ENCODE measurements at regions not wholly inside any gene's neighbourhood (a gene's known extent, or its start where the extent isn't known, plus 50 kb on each side); places are given as distances from the start of the nearest gene placed in this dataset.
"Not testable (repeated sequence)": the region's sequence is repeated elsewhere in the genome, so short reads cannot be mapped to it uniquely, and the experiment has no call there.

DNA sequence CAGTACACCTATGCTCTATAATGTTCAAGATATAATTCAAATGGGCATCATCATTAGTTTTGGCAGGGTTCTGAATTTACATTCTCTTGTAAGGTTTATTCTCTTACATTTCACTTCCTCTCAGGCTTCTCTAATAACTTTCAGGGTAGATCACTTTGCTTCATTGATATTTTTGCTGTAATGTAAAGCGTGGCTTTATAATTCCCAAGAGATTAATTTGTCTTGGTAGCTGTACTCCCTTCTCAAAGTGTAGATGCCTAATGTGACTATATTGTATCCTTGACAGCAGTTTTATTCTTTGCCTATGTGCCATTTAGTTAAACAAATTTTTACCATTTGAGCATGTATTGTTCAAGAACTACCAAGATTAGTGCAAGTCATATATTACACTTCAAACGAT, 889.1 kb downstream of the TAF11L14 start:
- 57 to 76% methylated on average over 2 of the region's 2 CpGs for WGBS, 2 donors
- TF ChIP-seq, protein P1, sequence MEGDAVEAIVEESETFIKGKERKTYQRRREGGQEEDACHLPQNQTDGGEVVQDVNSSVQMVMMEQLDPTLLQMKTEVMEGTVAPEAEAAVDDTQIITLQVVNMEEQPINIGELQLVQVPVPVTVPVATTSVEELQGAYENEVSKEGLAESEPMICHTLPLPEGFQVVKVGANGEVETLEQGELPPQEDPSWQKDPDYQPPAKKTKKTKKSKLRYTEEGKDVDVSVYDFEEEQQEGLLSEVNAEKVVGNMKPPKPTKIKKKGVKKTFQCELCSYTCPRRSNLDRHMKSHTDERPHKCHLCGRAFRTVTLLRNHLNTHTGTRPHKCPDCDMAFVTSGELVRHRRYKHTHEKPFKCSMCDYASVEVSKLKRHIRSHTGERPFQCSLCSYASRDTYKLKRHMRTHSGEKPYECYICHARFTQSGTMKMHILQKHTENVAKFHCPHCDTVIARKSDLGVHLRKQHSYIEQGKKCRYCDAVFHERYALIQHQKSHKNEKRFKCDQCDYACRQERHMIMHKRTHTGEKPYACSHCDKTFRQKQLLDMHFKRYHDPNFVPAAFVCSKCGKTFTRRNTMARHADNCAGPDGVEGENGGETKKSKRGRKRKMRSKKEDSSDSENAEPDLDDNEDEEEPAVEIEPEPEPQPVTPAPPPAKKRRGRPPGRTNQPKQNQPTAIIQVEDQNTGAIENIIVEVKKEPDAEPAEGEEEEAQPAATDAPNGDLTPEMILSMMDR (IDR thresholded peaks at IDR 0.05) = no peak
- intact Hi-C loops (cut with DNase I) = no loop called here
- no peak for FAIRE-seq
- no peaks in the 10 kb centered on the region for H3K27me3 ChIP-seq
- no peaks in the 10 kb centered on the region for H3K4me1 ChIP-seq
- no peak overlapping the region for H3K4me3 ChIP-seq
- no peaks in the 10 kb centered on the region for H3K9me3 ChIP-seq
- no peak overlapping the region for H3K27ac ChIP-seq
- no peaks in the 10 kb centered on the region for H3K36me3 ChIP-seq
- no peak for ATAC-seq
- DNase-seq = no peak

DNA sequence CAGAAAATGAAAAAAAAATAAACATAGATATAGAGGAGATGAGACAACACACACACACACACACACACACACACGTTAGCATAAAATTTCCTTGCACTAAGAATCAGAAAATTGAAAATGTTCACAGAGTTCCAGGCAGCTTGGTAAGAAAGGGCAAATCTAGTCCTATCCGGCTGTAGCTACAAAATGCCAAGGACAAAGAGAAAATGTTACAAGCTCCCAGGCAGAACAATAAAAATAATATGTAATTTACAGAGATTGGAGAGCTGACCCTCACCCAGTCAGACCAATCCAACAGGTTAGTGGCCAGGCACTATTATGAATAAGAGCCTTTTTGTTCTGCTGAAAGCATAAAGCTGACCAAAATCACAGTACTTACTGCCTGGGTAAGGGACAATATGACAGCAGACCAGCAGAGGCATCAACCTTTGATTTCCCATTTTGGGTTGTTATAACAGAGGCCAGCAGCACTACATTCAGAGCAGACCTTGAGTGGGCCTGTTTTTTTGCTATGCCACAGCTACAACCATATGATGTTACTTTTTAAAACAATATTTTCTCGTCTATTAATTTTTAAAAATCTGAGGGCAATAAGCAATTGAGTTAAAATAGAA, 892.6 kb downstream of the TAF11L14 start:
- Histone ChIP-seq H3K4me1 (no peaks in the 10 kb centered on the region), H3K4me3 (no peak overlapping the region), H3K27me3 (no peaks in the 10 kb centered on the region), H3K36me3 (no peaks in the 10 kb centered on the region), H3K9me3 (no peaks in the 10 kb centered on the region), H3K27ac (no peak overlapping the region)
- FAIRE-seq (no peak), DNase-seq (no peak), ATAC-seq (no peak)
- 46 to 53% methylated on average over 3 of the region's 3 CpGs for WGBS, 2 donors
- intact Hi-C loops (cut with DNase I) = no loop called here
- TF ChIP-seq, protein P1 (IDR thresholded peaks at IDR 0.05) = no peak

DNA sequence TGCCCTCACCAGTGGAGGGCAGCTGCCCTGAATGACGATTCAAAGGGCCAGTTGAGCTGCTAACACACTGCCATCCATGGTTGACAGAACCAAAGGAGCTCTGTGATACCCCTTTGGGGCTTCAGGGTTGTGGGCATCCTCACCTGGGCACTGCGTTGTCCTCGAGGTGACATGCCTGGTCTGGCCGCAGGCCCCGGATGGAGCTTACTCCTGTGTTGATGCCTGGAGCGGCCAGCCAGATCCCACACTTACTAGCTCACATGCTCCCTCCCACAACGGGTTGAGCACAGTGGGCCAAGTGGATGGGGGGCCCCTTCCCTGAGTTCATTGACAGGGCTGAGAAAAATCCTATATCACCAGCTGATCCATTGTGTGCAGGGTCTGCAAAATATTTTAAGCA, 898.9 kb downstream of the TAF11L14 start:
- intact Hi-C loops (cut with DNase I) = no loop called here
- no peaks in the 10 kb centered on the region for H3K27me3 ChIP-seq
- FAIRE-seq = no peak
- 66 to 70% methylated on average over 7 of the region's 7 CpGs for WGBS, 2 donors
- TF ChIP-seq, protein P1 (IDR thresholded peaks at IDR 0.05) = no peak
- H3K27ac ChIP-seq = no peak overlapping the region
- H3K36me3 ChIP-seq = no peaks in the 10 kb centered on the region
- H3K4me1 ChIP-seq = no peaks in the 10 kb centered on the region
- no peak for ATAC-seq
- DNase-seq = peak in 1 of 6 donors; percentile 52
- H3K9me3 ChIP-seq = no peaks in the 10 kb centered on the region
- no peak overlapping the region for H3K4me3 ChIP-seq

DNA sequence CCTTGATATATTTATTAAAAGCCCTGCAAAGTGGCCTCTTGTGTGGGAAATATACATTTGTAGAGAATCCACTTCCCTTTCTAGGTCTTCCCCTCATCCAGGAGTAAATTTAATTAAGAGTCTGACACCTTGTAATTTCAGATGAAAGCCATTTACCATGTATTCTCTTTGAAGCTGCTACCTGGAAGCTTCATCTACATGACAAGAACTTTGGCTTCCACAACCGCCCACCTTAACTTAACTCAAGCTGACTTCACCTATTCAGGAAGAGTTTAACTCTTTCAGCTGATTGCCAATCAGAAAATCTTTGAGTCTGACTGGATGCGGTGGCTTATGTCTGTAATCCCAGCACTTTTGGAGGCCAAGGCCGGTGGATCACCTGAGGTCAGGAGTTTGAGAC, 899.9 kb downstream of the TAF11L14 start:
- TF ChIP-seq, protein P1 (IDR thresholded peaks at IDR 0.05) = no peak
- Histone ChIP-seq H3K27me3 (no peaks in the 10 kb centered on the region), H3K4me1 (no peaks in the 10 kb centered on the region), H3K4me3 (no peak overlapping the region), H3K36me3 (no peaks in the 10 kb centered on the region), H3K9me3 (no peaks in the 10 kb centered on the region), H3K27ac (no peak overlapping the region)
- WGBS, 2 donors = 71 to 79% methylated on average over 3 of the region's 3 CpGs
- DNase-seq = no peak
- intact Hi-C loops (cut with DNase I) = no loop called here
- FAIRE-seq = no peak
- ATAC-seq = no peak

DNA sequence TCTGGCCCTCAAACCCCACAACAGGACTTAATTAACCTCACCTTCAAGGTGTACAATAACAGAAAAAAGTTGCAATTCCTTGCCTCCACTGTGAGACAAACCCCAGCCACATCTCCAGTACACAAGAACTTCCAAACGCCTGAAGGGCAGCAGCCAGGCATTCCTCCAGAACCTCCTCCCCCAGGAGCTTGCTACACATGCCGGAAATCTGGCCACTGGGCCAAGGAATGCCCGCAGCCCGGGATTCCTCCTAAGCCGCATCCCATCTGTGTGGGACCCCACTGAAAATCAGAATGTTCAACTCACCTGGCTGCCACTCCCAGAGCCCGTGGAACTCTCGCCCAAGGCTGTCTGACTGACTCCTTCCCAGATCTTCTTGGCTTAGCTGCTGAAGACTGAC, 901.5 kb downstream of the TAF11L14 start:
- intact Hi-C loops (cut with DNase I); ATAC-seq: not testable (repeated sequence)

More for the DNA sequence above, 901.5 kb downstream of the TAF11L14 start:
- H3K9me3 ChIP-seq, H3K4me3 ChIP-seq, H3K36me3 ChIP-seq, FAIRE-seq, H3K27me3 ChIP-seq, DNase-seq, H3K4me1 ChIP-seq, H3K27ac ChIP-seq: not testable (repeated sequence)
- WGBS, 2 donors = 66% methylated on average over 7 of the region's 7 CpGs
